IMR-90 (cell line): ENCODE measurements at regions not wholly inside any gene's neighbourhood (a gene's known extent, or its start where the extent isn't known, plus 50 kb on each side); places are given as distances from the start of the nearest gene placed in this dataset.

Source experiments
- ATAC-seq: fragments of 200-7000 bp; cut with Tn5 transposase; 2 replicates; pipeline ENCODE4 v1.9.1; 2020; ENCODE audit warnings: low read depth, mild to moderate bottlenecking, moderate library complexity
- BruUV-seq: library from RNA; stranded (reverse); fragments of 400-500 nt; replicated peaks from 2 replicates; lab custom pipeline; 2021; lab: Mats Ljungman, UMichigan
- CTCF ChIA-PET: fragments of 300-600 bp; formaldehyde crosslinking; extraction: SDS; loops from one replicate; lab custom pipeline; 2021; ENCODE audit warnings: antibody characterized with exemption; lab: Yijun Ruan, JAX
- POLR2A ChIA-PET: fragments of 300-600 bp; sonication (Branson Sonifier 250); formaldehyde crosslinking; loops from one replicate; lab custom pipeline; 2022; ENCODE audit warnings: antibody characterized with exemption; ENCODE audit not compliant: unreplicated experiment; lab: Charles Lee
- DNase-seq: peaks from one replicate; pipeline ENCODE4 v3.0.0; 2013
- H2AFZ ChIP-seq: replicated peaks from 2 replicates; pipeline ENCODE3; 2013; ENCODE audit warnings: low read length, mild to moderate bottlenecking; ENCODE audit not compliant: poor library complexity
- H2AK5ac ChIP-seq: 2 replicates; pipeline ENCODE4 v1.6.1; 2013; ENCODE audit warnings: low read depth, low read length, inconsistent platforms
- H2AK9ac ChIP-seq: replicated peaks from 2 replicates; pipeline ENCODE3; 2013; ENCODE audit warnings: mild to moderate bottlenecking, low read depth, low read length, moderate library complexity; ENCODE audit not compliant: poor library complexity
- H2BK120ac ChIP-seq: 2 replicates; pipeline ENCODE4 v1.6.1; 2013; ENCODE audit warnings: low read depth, low read length, inconsistent platforms
- H2BK15ac ChIP-seq: 3 replicates; pipeline ENCODE4 v1.6.1; 2013; ENCODE audit warnings: low read depth, low read length, inconsistent platforms
- H2BK20ac ChIP-seq: 2 replicates; pipeline ENCODE4 v1.6.1; 2013; ENCODE audit warnings: low read depth, mild to moderate bottlenecking, inconsistent platforms, low read length, moderate library complexity
- H2BK5ac ChIP-seq: 2 replicates; pipeline ENCODE4 v1.6.1; 2013; ENCODE audit warnings: mild to moderate bottlenecking, low read depth, low read length, inconsistent platforms; ENCODE audit not compliant: poor library complexity, severe bottlenecking
- H3K14ac ChIP-seq: replicated peaks from 2 replicates; pipeline ENCODE4 v1.6.1; 2013; ENCODE audit warnings: low read depth, low read length, inconsistent platforms
- H3K18ac ChIP-seq: 2 replicates; pipeline ENCODE4 v1.6.1; 2013; ENCODE audit warnings: low read depth, low read length, control low read depth
- H3K23ac ChIP-seq: 2 replicates; pipeline ENCODE4 v1.6.1; 2013; ENCODE audit warnings: low read depth, low read length, inconsistent platforms
- H3K27ac ChIP-seq: 2 replicates; pipeline ENCODE4 v1.5.1; 2013; ENCODE audit warnings: mild to moderate bottlenecking, control low read depth, low read length; ENCODE audit not compliant: insufficient read depth
- H3K27me3 ChIP-seq: 2 replicates; pipeline ENCODE4 v1.6.1; 2013; ENCODE audit warnings: low read length; ENCODE audit not compliant: control insufficient read depth, insufficient read depth
- H3K36me3 ChIP-seq: 2 replicates; pipeline ENCODE4 v1.6.1; 2013; ENCODE audit warnings: low read length, mixed read lengths; ENCODE audit not compliant: control insufficient read depth, insufficient read depth
- H3K4ac ChIP-seq: 2 replicates; pipeline ENCODE4 v1.6.1; 2013; ENCODE audit warnings: low read depth, low read length, inconsistent platforms
- H3K4me1 ChIP-seq: 2 replicates; pipeline ENCODE4 v1.6.1; 2013; ENCODE audit warnings: low read length, mixed read lengths; ENCODE audit not compliant: control insufficient read depth, insufficient read depth
- H3K4me2 ChIP-seq: 2 replicates; pipeline ENCODE4 v1.6.1; 2013; ENCODE audit warnings: low read depth, mild to moderate bottlenecking, control low read depth, low read length, moderate library complexity
- H3K4me3 ChIP-seq: 2 replicates; pipeline ENCODE4 v1.5.1; 2013; ENCODE audit warnings: low read depth, mild to moderate bottlenecking, control low read depth, low read length, moderate library complexity; ENCODE audit not compliant: insufficient read depth
- H3K56ac ChIP-seq: 2 replicates; pipeline ENCODE4 v1.6.1; 2013; ENCODE audit warnings: low read length, inconsistent platforms; ENCODE audit not compliant: insufficient read depth; ENCODE audit errors: extremely low read depth
- H3K79me1 ChIP-seq, 2 experiments: 2 replicates each; pipeline ENCODE4 v1.6.1; 2013; ENCODE audit warnings: low read length in 2 of 2, inconsistent platforms in 1 of 2, low read depth in 1 of 2
- H3K9ac ChIP-seq: 2 replicates; pipeline ENCODE4 v1.6.1; 2013; ENCODE audit warnings: low read depth, low read length, control low read depth
- H3K9me1 ChIP-seq: 2 replicates; pipeline ENCODE4 v1.6.1; 2013; ENCODE audit warnings: low read length, inconsistent platforms; ENCODE audit not compliant: insufficient read depth
- H3K9me3 ChIP-seq: 2 replicates; pipeline ENCODE4 v1.6.1; 2013; ENCODE audit warnings: low read length; ENCODE audit not compliant: control insufficient read depth, insufficient read depth
- H4K20me1 ChIP-seq: 2 replicates; pipeline ENCODE4 v1.6.1; 2013; ENCODE audit warnings: low read length, inconsistent platforms; ENCODE audit not compliant: insufficient read depth
- H4K5ac ChIP-seq: 2 replicates; pipeline ENCODE4 v1.6.1; 2013; ENCODE audit warnings: mild to moderate bottlenecking, low read depth, low read length, control low read depth
- H4K8ac ChIP-seq, 2 experiments: 2 replicates each; pipeline ENCODE4 v1.6.1; 2013; ENCODE audit warnings: low read depth in 2 of 2, low read length in 2 of 2, control low read depth in 1 of 2, inconsistent platforms in 1 of 2
- H4K91ac ChIP-seq: 2 replicates; pipeline ENCODE4 v1.6.1; 2013; ENCODE audit warnings: low read depth, low read length, inconsistent platforms; ENCODE audit not compliant: insufficient read depth
- POLR2A ChIP-seq: IDR thresholded peaks from 2 replicates; pipeline ENCODE4 v1.6.1; 2012; ENCODE audit warnings: mild to moderate bottlenecking, low read depth, low read length
- WGBS, 2 experiments: methylation state at CpG; one replicate each; pipeline versions ENCODE4 v1.1.5 to v1.1.7; 2013; ENCODE audit warnings: missing lambda C conversion rate in 2 of 2; ENCODE audit not compliant: insufficient read length in 1 of 2; ENCODE audit errors: extremely low coverage in 2 of 2; 5-methylcytosine and 5-hydroxymethylcytosine counted together
- dilution Hi-C: fragments of 300-500 bp; cut with HindIII; formaldehyde crosslinking; loops from one replicate; pipeline ENCODE4 v1.14.3; 2018; ENCODE audit warnings: low sequenced_read_pairs; ENCODE audit not compliant: unreplicated experiment
- in situ Hi-C: fragments of 300-500 bp; cut with MboI; formaldehyde crosslinking; loops from 3 replicates; pipeline ENCODE4 v1.14.3; 2019; ENCODE audit warnings: low sequenced_read_pairs, inconsistent platforms, mixed read lengths
- intact Hi-C: fragments of 100-400 bp; cut with micrococcal nuclease; formaldehyde crosslinking; loops from 2 replicates; pipeline ENCODE4 v1.10.0; 2022

DNA sequence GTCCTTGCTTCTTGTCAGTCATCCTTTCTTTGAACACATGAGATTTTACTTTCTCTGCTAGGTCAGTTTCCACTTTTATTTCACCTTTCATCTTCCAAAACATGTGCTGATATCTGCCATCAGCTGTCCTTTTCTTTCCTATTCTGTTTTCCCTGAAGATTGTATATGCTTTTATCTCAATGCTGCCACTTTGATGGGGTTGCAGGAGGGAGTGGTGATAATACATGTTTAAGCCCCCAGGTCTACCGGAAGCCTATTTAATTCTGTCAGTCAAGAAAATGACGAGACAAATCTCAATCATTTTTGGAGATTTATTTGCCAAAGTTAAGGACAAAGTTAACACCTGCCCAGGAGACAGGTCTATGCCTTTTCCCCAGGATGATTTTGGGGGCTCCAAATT is 73.8 kb downstream of the MRPL32 start:
- H2AK9ac ChIP-seq, result no peak overlapping the region
- H4K20me1 ChIP-seq, result no peaks in the 10 kb centered on the region
- H3K23ac ChIP-seq, result no peak overlapping the region
- H3K36me3 ChIP-seq, result no peaks in the 10 kb centered on the region
- H2BK5ac ChIP-seq, result no peak overlapping the region
- no peak overlapping the region for H3K4me3 ChIP-seq
- H3K9me1 ChIP-seq, result no peaks in the 10 kb centered on the region
- H3K4me2 ChIP-seq, result no peak overlapping the region
- BruUV-seq, result no TSS peak
- no peak overlapping the region for H4K5ac ChIP-seq
- H3K9me3 ChIP-seq, result no peaks in the 10 kb centered on the region
- POLR2A ChIA-PET, result no interaction called here
- H3K79me1 ChIP-seq, result no peaks in the 10 kb centered on the region
- no peak overlapping the region for H3K56ac ChIP-seq
- no peak overlapping the region for H2BK120ac ChIP-seq
- CTCF ChIA-PET, result no interaction called here
- WGBS, 2 experiments, result 80% methylated on average over 1 of the region's 2 CpGs; no CpG with 5 or more reads in 1 of the 2 experiments
- no peak overlapping the region for H4K8ac ChIP-seq
- H2AK5ac ChIP-seq, result no peak overlapping the region
- no peak overlapping the region for H2BK15ac ChIP-seq
- no peak overlapping the region for H2AFZ ChIP-seq
- no peak overlapping the region for H2BK20ac ChIP-seq
- H3K9ac ChIP-seq, result no peak overlapping the region
- TF ChIP-seq POLR2A, result no peak
- no peaks in the 10 kb centered on the region for H3K4me1 ChIP-seq
- in situ Hi-C loops, result no loop called here
- intact Hi-C loops, result no loop called here
- ATAC-seq, result no peak
- dilution Hi-C loops, result no loop called here
- peaks cover 4% of the 10 kb centered on the region; the same call in 1 of the 2 replicates for H3K27me3 ChIP-seq
- no peak overlapping the region for H3K4ac ChIP-seq
- no peak overlapping the region for H3K14ac ChIP-seq
- DNase-seq, result no peak
- H3K18ac ChIP-seq, result no peak overlapping the region
- H3K27ac ChIP-seq, result no peak overlapping the region
- no peak overlapping the region for H4K91ac ChIP-seq
